HEK293T (cell line): ENCODE measurements at regions not wholly inside any gene's neighbourhood (a gene's known extent, or its start where the extent isn't known, plus 50 kb on each side); places are given as distances from the start of the nearest gene placed in this dataset.

Experiments
- CTCF ChIA-PET: fragments of 350-600 bp; formaldehyde crosslinking; extraction: SDS; loops from one replicate; lab custom pipeline; 2021; ENCODE audit warnings: antibody characterized with exemption, inconsistent platforms; lab: Yijun Ruan, JAX
- POLR2A ChIA-PET: fragments of 350-600 bp; formaldehyde crosslinking; extraction: SDS; loops from one replicate; lab custom pipeline; 2020; ENCODE audit warnings: antibody characterized with exemption, inconsistent platforms; lab: Yijun Ruan, JAX
- DNase-seq: peaks from one replicate; pipeline ENCODE4 v3.0.0; 2012; ENCODE audit warnings: mixed read lengths; ENCODE audit errors: extremely low spot score
- ARNT ChIP-seq: fragments of 450-650 bp; IDR thresholded peaks from 2 replicates; pipeline ENCODE4 v1.6.1; 2017; ENCODE audit warnings: mild to moderate bottlenecking
- BHLHE40 ChIP-seq: fragments of 450-650 bp; IDR thresholded peaks from 2 replicates; pipeline ENCODE4 v1.6.1; 2016; ENCODE audit warnings: mild to moderate bottlenecking, moderate library complexity, borderline replicate concordance
- CTBP1 ChIP-seq: fragments of 450-650 bp; IDR thresholded peaks from 2 replicates; pipeline ENCODE4 v1.6.1; 2016; ENCODE audit warnings: borderline replicate concordance
- ELF4 ChIP-seq: fragments of 450-650 bp; IDR thresholded peaks from 2 replicates; pipeline ENCODE4 v1.6.1; 2017; ENCODE audit warnings: antibody characterized with exemption
- FOXA1 ChIP-seq: fragments of 450-650 bp; IDR thresholded peaks from 2 replicates; pipeline ENCODE4 v1.6.1; 2016; ENCODE audit warnings: mild to moderate bottlenecking
- FOXK2 ChIP-seq: fragments of 450-650 bp; IDR thresholded peaks from 2 replicates; pipeline ENCODE4 v1.6.1; 2016; ENCODE audit warnings: mild to moderate bottlenecking
- FOXM1 ChIP-seq: fragments of 450-650 bp; IDR thresholded peaks from 2 replicates; pipeline ENCODE4 v1.6.1; 2017; ENCODE audit warnings: mild to moderate bottlenecking, borderline replicate concordance
- HDGF ChIP-seq: fragments of 450-650 bp; IDR thresholded peaks from 2 replicates; pipeline ENCODE4 v1.6.1; 2017; ENCODE audit warnings: antibody characterized with exemption, borderline replicate concordance
- L3MBTL2 ChIP-seq: fragments of 450-650 bp; conservative IDR thresholded peaks from 2 replicates; pipeline ENCODE4 v1.6.1; 2016; ENCODE audit warnings: mild to moderate bottlenecking
- LEF1 ChIP-seq: fragments of 450-650 bp; IDR thresholded peaks from 2 replicates; pipeline ENCODE4 v1.6.1; 2017; ENCODE audit warnings: mild to moderate bottlenecking, borderline replicate concordance
- NFRKB ChIP-seq: fragments of 450-650 bp; IDR thresholded peaks from 2 replicates; pipeline ENCODE4 v1.6.1; 2016; ENCODE audit warnings: mild to moderate bottlenecking, moderate library complexity
- PKNOX1 ChIP-seq: fragments of 450-650 bp; IDR thresholded peaks from 2 replicates; pipeline ENCODE4 v1.6.1; 2016
- SP1 ChIP-seq: fragments of 450-650 bp; IDR thresholded peaks from 2 replicates; pipeline ENCODE4 v1.6.1; 2017
- SUZ12 ChIP-seq: fragments of 450-650 bp; IDR thresholded peaks from 2 replicates; pipeline ENCODE4 v1.6.1; 2016; ENCODE audit warnings: mild to moderate bottlenecking
- TARDBP ChIP-seq: fragments of 450-650 bp; IDR thresholded peaks from 2 replicates; pipeline ENCODE4 v1.6.1; 2016
- ZNF384 ChIP-seq: fragments of 450-650 bp; IDR thresholded peaks from 2 replicates; pipeline ENCODE4 v1.6.1; 2016

DNA sequence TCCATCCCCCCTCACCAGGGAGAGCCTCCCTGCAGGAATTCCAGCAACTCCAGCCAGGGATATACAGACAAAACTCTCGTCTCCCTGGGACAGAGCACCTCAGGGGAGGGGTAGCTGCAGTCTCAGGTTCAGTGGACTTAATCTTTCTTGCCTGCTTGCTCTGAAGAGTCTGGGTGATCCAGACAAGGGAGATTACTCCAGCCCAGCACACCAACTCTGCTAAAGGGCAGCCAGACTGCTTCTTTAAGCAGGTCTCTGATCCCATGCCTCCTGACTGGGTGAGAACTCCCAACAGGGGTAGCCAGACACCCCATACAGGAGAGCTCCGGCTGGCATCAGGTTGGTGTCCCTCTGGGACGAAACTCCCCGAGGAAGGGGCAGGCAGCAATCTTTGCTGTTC, 888.7 kb downstream of the RAB28 start:
- POLR2A ChIA-PET, result no interaction called here
- no peak for TF ChIP-seq FOXM1
- no peak for TF ChIP-seq LEF1
- no peak for TF ChIP-seq L3MBTL2
- TF ChIP-seq TARDBP, result no peak
- TF ChIP-seq SUZ12, result no peak
- no peak for TF ChIP-seq PKNOX1
- TF ChIP-seq NFRKB, result no peak
- TF ChIP-seq BHLHE40, result no peak
- no peak for TF ChIP-seq FOXA1
- no peak for TF ChIP-seq ZNF384
- TF ChIP-seq SP1, result no peak
- no peak for TF ChIP-seq ARNT
- TF ChIP-seq HDGF, result no peak
- no peak for TF ChIP-seq ELF4
- no peak for TF ChIP-seq CTBP1
- no peak for TF ChIP-seq FOXK2
- no peak for DNase-seq
- CTCF ChIA-PET, result no interaction called here

DNA sequence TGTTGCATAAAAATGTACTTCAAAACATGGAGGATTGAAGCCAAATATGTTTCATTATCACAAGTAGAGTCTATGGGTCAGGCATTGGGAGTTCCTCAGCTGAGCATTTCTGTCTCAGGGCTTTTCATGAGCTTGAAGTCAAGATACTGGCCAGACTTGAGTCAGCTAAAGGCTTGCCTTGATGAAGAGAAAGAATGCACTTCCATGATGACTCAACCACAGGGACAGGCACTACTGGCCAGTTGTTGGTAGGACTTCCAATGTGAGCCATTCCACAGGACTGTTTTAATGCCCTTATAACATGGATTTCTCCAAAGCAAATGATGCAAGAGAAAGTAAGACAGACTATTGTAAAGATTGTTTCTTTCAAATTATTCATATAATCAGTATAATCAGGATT, 895.6 kb downstream of the RAB28 start:
- CTCF ChIA-PET, result no interaction called here
- DNase-seq, result no peak
- POLR2A ChIA-PET, result no interaction called here
- TF ChIP-seq ARNT, result no peak
- TF ChIP-seq BHLHE40, result no peak
- no peak for TF ChIP-seq HDGF
- TF ChIP-seq CTBP1, result no peak
- TF ChIP-seq FOXK2, result no peak
- TF ChIP-seq L3MBTL2, result no peak
- TF ChIP-seq LEF1, result no peak
- no peak for TF ChIP-seq SUZ12
- TF ChIP-seq FOXA1, result no peak
- TF ChIP-seq SP1, result no peak
- no peak for TF ChIP-seq ZNF384
- TF ChIP-seq FOXM1, result no peak

- ChIA-PET POLR2A (no interaction called here), CTCF (no interaction called here)
- TF ChIP-seq ARNT, result no peak
- TF ChIP-seq FOXA1, result no peak
- no peak for TF ChIP-seq FOXK2
- TF ChIP-seq HDGF, result no peak
- TF ChIP-seq CTBP1, result no peak
- no peak for TF ChIP-seq LEF1
- no peak for TF ChIP-seq TARDBP
- TF ChIP-seq ZNF384, result no peak
- no peak for TF ChIP-seq ELF4
- no peak for TF ChIP-seq BHLHE40
- no peak for TF ChIP-seq NFRKB
- DNase-seq, result no peak
These were observed 897.7 kb downstream of the RAB28 start for GRCh38 chr4:12586242-12587006.

- TF ChIP-seq ZNF384, result no peak
- no peak for TF ChIP-seq HDGF
- TF ChIP-seq BHLHE40, result no peak
- TF ChIP-seq L3MBTL2, result no peak
- no peak for TF ChIP-seq FOXK2
- no peak for TF ChIP-seq FOXM1
- TF ChIP-seq NFRKB, result no peak
- no peak for TF ChIP-seq PKNOX1
- TF ChIP-seq LEF1, result no peak
- no peak for TF ChIP-seq SP1
- TF ChIP-seq FOXA1, result no peak
- TF ChIP-seq ELF4, result no peak
- no peak for TF ChIP-seq CTBP1
- TF ChIP-seq TARDBP, result no peak
- CTCF ChIA-PET, result no interaction called here
These were observed 899.8 kb downstream of the RAB28 start for GRCh38 chr4:12584116-12584875.

DNA sequence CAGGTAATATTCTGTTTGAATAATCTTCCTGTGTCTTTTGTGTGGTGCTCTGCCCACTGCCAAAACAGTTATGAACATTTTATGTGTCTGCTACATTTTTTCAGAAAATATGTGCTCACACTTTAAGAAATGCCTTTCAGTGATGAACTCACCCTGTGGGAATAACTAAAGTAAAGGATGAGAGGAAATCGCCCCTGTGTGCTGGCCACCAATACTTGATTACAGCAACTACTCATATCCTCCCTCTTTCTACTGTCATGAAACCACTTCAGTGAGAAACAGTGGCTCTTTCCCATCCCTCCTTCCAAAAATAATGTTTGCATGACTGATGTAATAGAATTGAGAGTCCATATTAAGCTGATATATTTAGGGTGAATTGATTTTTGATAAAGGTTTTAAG, 900.9 kb downstream of the RAB28 start:
- TF ChIP-seq L3MBTL2 (no peak), SUZ12 (no peak)
- CTCF ChIA-PET, result no interaction called here
- POLR2A ChIA-PET, result no interaction called here
- no peak for DNase-seq

More at GRCh38 chr4:12584116-12584875, 899.8 kb downstream of the RAB28 start:
- no peak for DNase-seq
- POLR2A ChIA-PET, result no interaction called here

DNA sequence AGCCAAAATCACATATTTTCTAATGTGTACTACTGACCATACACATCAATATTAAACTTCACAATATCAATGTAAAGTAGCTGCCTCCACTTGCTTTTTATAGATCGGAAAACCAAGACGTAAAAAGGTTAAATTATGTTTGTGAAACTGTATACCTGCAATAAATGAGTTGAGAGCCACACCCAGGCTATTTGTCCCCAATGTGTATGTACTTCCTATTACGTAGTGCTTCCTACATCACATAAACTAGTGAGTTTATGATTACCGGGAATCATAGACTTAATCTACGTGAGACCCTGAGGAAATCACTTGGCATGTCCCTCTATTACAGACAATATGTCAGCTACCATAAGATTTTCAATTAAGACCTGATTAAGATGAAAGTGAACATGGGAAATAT, 903.4 kb downstream of the RAB28 start:
- POLR2A ChIA-PET, result no interaction called here
- TF ChIP-seq TARDBP, result no peak
- TF ChIP-seq FOXA1, result no peak
- no peak for TF ChIP-seq SUZ12
- no peak for TF ChIP-seq ZNF384
- TF ChIP-seq HDGF, result no peak
- no peak for TF ChIP-seq L3MBTL2
- TF ChIP-seq NFRKB, result no peak
- no peak for TF ChIP-seq PKNOX1
- TF ChIP-seq BHLHE40, result no peak
- TF ChIP-seq ARNT, result no peak
- no peak for TF ChIP-seq CTBP1
- no peak for TF ChIP-seq LEF1
- no peak for DNase-seq
- CTCF ChIA-PET, result no interaction called here
